SKM-1 treated with dmso at 0.1 percent for 144 hours (cell line): ENCODE measurements at regions not wholly inside any gene's neighbourhood (a gene's known extent, or its start where the extent isn't known, plus 50 kb on each side); places are given as distances from the start of the nearest gene placed in this dataset.
A peak's percentile ranks its signal among the peaks of the same experiment; 100 is the strongest.

Source experiments
- DNase-seq: peaks from one replicate; lab custom pipeline; 2025; ENCODE audit not compliant: unreplicated experiment; lab: John Stamatoyannopoulos, UW

DNA sequence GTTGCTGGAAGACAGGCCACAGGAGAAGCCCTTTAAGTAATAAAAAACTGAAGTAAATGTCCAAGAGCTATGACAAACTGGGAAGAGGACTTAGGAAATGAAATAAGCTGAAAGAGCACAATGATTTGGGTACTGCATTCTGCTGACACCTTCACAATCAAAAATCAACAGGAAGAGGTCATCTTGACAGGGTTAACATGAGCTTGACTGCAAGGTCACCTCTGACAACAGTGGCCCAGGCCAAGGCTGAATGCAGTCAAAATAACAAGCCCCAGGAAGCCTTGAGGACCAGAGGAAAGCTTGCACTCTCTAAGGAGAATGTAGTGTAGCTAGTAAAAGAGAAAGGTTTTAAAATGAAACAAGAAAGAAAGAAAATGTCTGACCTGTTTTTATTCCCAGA is 179.3 kb downstream of the SEC16B start:
- no peak for DNase-seq

DNA sequence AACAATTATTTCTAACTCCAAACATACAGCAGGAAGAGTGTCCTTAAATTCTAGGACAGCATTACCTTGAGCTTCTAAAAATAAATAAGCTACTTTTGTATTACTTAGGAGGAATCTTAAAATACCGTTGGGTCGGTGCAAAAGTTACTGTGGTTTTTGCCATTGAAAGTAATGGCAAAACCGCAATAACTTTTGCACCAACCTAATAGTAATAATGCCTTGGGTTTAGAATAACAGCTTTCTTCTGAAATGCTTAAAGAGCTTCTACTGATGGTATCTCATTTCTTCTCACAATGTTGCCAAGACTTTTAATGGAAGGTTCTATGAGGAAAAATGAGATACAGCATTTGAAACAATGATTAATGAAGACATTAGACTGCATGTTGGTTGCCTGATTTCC is 179.9 kb downstream of the SEC16B start:
- DNase-seq: no peak

DNA sequence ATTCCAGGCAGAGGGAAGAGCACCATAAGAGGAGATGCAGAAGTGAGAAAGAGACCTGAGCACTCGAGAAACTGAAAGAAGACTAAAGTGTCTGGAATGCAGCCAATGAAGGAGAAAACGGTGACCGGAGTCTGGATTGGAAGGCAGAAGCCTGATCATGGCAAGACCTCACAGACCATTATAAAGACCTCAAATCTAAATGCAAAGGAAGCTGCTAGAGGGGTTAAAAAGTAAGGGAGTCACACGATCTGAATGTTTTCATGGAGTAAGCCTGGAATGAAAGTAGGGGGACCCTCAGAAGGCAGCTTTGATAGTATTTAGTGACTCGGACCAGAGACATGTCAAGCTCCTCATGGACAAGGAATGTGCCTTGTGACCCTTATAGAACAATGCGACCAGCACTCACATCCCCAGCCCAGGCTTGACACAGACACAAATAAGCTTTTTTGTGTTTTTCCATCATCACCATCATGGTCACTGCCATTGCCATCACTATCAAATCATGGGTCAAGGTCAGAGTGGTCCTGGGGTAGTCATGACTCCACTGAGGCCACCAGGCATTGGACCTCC is 183.6 kb downstream of the SEC16B start:
- DNase-seq: no peak

DNA sequence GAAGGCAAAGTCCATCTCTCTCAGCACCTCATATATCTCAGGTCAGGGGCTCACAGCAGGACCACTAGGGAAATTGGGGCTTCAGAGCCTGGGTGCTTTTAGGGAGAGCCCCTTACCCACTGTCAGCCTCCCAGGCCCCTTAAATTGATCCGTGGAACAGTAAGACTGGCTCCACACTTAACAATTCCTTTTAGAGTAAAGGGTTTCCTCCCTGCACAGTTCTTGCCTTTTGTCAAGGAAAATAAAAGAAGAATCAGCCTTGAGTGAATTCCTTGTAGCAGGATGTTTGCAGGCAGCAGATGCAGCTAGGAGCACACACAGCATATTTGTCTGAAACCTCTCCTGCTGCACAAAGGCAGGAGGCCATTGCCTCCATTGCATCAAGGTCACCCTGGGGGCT is 184.9 kb downstream of the SEC16B start:
- no peak for DNase-seq

DNA sequence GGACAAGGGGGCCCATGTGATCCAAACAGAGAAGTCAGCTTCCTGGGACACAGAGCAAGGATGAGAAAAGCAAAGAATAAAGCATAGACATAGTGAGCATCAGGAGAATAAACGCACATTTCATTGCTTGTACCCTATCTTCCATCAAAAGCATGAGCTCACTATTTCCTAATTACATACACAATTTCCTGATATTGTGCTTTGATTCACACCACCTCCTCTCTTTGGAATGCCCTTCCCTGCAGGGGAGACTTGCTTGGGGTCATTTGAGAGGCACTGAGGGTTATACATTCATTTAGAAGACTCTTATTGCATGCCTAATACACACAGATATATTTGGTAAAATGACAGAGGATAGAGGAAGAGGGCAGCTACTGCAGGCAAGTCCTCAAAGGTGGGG is 185.4 kb downstream of the SEC16B start:
- DNase-seq: no peak

DNA sequence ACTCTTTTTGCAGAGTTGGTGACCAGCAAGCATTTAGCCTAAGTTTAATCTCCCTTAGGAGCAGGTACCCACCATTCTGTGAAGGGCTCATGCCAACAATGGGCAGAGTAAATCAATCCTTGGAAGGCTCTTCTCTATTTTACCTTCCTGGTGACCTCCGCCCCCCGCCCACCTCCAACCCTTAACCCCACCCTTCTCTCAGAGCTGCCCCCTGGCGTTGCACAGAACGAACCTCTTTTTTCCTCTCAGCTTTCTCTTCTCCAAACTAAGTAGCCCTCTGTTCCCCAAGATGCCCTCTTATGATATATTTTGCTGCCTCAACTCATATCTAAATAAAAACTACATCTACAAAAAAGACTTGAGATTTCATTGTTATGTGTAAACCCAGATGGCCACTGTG is 186.8 kb downstream of the SEC16B start:
- no peak for DNase-seq

DNA sequence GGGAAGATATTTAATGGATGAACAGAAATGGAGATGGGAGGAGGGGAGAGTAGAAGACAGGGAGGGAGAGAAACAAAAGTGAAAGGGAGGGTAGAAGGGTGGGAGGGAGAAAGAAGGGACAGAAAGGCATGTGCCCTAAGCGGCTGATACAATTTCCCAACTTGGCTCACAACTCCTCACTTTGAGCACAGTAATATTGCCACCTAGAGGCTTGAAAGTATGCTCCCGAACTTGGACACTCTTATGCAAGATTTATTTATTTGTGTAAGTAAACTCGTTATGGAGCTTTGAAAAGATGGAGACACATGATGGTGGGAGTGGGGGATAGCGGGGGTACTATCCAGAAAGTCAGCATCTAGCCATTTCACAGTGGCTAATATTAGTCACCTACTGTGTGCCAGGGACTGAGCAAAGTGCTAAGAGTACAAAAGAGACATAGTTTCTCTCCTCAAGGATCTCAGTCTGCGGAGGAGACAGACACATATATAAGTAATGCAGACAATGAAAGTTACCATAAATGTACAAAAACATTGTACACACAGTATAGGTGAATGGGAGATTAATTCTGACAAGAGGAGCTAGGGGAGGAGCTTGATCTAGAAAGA is 189.7 kb downstream of the SEC16B start:
- DNase-seq: peak; percentile 12

DNA sequence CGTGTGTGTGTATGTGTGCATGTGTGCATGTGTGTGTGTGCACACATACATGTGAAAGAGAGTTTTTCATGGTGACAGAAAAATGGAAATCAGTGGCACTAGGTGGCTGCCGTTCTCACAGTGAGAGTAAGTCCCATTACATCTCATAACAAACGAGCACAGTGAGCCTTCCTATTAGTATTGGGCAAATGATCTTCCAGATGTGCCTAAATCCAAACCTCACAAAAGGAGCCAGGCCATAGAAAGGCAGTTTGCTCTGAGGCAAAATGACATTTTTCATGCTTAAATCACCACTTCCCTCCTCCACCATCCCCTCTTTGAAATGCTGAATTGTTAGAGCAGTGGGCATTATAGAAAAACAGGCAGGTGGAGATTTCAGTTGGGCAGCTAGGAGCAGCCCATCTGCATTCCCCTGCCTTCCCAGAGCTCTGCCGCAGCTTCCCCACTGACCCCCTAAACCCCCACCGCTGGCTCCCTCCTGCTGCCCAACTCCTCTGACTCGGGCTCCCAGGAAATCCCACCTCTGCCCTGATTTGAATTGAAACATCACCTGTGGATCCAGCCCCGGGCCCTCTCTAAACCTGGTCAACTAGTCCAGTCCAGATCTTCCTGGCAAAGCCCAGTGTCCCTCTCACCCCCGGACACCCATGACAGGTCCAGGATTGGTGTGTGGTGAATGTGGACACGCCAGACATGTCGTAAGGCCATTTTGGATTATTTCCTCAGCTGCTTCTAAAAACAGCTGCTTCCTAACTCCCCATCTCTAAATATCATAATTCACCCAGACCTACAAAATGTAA is 190.5 kb downstream of the SEC16B start:
- DNase-seq: no peak

DNA sequence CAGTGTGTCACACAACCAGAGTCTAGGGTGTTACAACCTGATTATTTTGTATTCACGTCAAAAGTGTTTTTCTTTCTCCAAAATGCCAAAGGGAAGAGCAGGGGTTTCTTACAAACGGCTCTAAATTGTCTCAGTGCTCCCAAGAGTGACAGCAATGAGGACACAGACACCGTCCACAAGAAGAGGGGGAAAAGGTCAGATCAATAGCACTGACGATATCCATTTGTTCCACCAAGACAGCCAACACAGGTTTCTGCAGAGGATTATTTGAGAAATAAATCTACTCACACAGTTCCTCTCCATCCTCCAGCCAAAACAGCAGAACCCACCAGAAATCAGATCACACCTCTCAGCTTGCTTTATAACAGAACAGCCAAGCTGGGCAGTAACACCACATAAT is 193.9 kb downstream of the SEC16B start:
- DNase-seq: no peak

DNA sequence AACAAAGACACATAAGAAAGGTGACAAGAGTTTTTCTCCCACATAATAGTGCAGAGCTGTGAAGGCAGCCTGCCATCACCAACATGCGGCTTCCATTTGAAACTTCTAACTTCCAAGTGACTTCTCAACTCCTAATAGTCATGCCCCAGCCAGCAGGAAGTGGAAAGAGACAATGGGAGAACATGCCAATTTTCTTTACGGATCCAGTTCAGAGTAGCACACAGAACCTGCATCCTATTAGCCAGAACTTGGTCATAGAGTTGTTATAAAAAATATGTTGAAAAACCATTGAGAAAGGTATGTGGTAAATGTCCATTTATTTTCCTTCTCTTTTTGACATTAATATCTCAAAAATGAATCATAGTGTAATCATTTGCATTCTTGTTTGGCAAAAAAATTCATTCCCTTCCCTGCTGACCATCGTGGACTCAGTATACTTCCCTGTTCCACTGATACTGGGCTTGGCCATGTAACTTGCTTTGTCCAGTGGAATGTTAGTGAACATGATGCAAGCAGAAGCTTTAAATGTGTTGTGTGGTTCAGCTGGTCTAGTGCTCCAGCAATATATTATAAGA is 197.4 kb downstream of the SEC16B start:
- DNase-seq: no peak

DNA sequence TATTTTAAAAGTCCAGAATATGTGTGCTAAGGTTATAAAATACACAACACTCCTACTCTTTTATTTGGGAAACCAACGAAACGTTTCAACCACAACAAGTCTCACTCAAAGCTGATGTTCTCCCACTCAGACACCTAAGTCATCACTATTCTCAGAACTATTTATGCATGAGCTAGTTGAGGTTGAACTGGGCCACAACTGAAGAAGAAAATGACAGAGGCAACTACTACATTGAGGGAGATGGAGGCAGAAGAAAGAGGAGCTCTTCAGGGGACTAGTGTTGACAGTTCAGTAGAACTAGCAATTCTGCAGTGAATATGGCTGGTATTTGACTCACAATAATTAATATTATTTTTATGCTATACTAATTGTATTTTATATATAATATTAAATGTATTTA is 198.2 kb downstream of the SEC16B start:
- no peak for DNase-seq

DNA sequence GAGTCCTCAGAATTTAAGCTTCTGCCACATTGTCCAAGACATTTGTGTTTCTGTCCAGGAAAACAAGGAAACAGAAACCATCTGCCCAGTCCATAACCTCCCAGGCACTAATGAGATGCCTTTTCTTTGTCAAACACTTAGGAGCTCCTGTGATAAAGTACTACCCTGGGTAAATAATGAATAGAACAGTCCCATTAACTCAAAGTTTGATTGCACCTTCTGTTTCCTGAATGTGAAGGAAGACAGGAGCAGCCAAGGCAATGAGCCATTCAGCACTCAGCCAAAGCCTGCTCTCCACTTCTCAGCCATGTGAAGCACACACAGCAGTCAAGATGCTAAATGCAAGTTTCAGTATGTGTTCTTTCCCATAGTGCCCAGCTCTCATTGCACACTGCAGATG is 199.8 kb downstream of the SEC16B start:
- DNase-seq: no peak

DNA sequence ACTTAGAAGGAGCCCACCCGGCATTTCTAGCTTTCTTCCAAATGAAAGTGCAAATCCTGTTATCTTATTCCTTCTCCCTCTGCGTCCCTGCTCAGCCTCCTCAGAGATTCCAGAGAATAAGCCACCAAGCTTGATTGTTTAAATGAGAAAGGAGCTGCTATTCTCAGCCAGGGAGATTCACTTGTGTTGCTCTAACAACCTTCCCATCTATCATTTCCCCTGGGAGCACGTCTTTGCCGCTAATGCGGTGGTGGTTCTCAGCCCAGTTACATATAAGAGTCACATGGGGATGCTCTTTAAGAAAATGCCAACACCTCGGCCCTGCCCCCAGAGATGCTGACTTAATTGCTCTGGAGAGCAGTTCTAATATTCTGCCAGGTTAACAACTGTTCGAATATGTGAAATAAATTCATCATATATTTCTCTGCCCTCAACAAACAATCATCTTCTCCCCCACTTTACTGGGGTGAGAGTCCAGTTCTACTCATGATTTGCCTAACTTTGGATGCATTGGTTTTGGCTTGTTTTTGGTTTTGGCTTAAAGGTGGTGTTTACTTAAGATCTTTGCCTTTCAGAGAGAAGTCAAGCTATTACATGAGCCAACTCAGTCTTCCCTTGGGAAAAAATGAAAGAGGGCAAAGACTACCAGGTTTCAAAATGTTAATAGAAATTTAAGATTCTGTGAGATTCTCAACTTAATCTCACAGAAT is 213.9 kb downstream of the SEC16B start:
- no peak for DNase-seq

DNA sequence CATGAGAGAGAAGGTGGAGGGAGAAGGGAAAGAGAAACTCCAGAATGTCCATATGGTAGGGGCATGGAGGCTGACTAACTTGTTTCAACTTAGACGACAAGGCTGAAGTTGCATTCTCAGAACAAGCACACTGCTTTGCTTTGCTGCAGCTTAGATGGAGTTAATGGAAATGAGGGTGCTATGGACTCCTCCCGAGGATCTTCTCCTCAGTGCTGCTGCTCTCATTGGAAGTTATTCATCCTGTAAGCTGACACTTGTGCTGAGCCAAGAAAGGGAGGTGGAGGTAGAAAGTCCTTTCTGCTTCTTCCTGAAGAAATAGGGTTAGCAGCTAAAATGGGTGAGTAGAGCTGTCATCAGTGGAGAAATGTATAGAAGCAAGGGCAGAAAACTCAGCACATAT is 215.3 kb downstream of the SEC16B start:
- DNase-seq: no peak

DNA sequence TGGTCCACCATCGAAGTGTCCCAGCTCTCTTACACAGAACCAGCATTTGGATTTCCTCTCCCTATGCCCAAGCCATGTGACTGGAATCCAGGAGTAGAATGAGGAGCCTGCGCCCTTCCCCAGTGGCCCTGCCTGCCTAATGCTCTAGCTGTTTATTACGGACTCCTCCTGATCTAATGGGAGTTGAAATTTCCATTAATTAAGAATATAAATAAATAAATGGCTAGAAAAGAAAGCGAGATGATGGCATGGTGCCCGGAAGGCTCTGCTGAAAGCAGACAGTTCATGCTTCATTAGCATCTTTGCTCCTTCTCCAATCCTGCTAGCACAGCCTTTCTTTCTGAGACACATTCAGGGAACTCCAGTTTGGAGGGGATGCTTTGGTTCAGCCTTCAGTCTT is 216.2 kb downstream of the SEC16B start:
- no peak for DNase-seq

DNA sequence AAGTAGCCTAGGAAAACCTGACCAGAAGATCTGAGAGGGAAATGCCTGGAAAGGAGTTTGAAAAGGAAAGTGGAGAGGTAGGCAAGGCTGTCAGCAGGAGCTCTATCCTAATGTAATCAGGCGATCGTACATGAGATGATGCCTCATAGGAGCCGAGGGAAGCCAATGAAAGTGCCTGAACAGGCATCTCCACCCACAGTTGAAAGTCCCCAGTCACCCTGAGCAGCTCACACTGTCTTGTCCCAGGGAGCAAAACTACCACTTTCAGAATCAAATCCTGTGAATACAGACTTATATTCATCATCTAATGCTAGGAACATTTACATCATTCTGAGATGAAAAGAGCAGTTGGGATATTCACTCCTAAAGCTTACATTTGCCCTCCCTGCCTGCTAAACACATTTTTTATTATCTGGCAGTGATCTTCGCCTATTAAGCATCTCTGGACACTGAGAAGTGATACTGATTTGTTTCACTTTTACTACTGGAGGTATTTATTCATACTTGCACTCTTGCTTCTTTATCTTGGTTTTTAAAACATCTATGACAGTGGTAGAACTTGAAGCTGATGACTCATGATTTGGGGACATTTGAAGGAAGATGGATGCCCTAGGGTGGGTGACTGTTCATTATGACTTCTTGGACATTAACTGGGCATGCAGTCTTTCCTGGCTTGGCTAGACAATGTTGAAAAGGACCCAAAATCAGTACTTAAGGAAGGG is 221.6 kb downstream of the SEC16B start:
- DNase-seq: no peak

DNA sequence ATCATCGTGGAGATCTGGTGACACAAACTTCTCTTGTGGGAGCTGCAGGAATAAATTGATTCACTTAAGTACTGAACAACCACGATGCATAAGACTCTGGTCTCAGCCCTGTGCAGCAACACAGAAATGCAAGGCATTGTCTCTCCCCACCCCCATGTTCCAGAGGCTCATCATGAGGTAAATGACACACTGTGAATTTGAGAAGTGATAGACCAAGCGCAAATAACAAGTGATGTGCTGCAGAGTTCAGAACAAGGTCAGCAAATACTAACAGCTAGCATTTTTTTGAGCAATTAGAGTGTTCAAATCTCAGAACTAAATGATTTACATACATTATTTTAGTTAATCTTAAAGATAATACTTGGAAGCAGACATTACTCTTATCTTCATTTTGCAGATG is 223.7 kb downstream of the SEC16B start:
- DNase-seq: no peak

DNA sequence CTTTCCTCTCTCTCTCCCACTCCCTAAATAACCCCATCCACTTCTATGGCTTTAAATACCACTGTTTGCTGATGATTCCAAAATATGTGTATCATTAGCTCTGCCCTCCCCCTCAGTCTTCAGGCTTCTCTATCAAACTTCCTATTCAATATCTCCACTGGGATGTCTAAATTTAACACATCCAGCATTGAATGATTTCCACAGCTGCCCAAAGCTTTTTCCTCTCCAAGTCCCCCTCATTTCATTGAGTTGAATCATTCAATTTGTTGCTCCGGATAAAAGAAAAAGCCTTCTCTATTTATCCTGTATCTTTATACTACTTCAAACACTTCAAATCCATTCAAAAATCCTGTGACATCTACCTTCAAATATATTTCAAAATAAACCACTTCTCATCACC is 225.0 kb downstream of the SEC16B start:
- no peak for DNase-seq

DNA sequence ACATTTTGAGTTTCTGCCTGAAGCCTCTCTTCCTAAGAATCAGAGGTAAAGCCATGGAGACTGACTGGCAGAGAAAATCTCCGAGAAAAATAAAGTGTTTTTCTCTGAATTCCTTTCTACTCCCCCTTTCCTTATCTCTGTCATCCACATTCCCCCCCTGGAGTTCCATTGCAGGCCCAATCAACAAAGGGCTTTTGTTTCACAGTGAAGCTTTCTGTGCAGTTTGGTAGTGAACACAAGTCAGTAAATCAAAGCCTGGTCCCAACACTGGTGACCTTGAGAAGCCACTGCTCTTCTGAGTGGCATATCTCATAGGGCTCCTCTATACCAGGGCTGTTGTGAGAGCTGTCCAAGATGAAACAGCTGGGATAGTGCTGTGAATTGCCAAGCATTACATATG is 228.4 kb downstream of the SEC16B start:
- DNase-seq: no peak

DNA sequence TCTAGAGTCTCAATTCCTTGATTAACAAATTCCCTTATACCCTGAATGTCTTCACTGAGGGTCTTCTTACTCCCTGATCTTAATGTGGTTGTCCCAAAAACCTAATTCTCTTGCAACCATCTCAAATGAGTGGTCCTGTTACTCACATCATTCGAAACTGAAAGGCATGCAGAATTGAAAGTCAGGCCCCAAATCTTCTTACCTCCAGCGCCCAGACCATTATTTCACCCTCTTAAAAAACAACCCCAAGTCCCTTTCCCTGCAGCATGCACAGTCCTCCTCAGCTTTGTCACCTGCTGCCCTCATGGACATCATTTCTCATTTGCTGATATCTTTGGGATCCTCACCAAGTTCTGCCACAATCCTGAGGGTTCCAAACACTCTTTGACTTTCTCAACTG is 230.1 kb downstream of the SEC16B start:
- DNase-seq: no peak

DNA sequence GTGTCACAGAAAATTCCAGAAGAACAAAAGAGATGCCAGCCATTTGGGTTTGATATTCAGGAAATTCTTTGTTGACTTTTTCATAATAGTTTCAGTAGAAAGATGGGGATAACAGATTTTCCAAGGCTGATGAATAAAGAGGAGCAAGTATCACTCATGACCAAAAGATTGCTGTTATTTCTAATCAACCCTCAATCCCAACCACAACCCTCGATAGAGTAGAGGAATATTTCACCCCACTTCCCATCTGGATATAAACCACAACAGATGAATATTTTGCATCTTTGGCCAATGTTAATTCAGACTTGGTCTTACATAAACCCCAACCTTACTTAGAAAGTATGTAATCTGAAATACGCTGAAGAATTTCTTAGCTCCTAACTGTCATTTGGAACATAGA is 232.4 kb downstream of the SEC16B start:
- no peak for DNase-seq
